ENCODE measurements at regions not wholly inside any gene's neighbourhood (a gene's known extent, or its start where the extent isn't known, plus 50 kb on each side); places are given as distances from the start of the nearest gene placed in this dataset.

- no peak for DNase-seq (ENCODE audit: low read depth)
These were observed 112.9 kb upstream of the IQCM start for GRCh38 chr4:149928507-149928906.

DNA sequence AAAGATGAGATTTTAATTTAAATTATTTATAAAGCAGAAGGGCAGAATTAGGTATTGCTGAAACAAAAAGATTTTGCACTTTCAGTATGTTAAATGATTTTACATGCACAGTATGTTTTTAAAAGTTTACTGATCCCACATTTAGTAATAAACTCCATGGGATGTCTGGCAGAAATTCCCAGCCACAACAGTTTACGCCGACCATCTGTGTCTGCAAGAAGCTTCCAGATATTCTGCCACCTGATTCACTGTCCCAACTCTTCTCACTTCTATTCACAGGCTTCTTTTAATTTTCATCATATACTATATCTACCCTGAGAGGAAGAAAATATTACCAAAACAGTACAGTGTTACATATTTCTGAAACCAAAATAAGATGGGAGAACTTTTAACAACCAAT, 115.8 kb upstream of the IQCM start:
- no peak for DNase-seq (ENCODE audit: low read depth)

DNA sequence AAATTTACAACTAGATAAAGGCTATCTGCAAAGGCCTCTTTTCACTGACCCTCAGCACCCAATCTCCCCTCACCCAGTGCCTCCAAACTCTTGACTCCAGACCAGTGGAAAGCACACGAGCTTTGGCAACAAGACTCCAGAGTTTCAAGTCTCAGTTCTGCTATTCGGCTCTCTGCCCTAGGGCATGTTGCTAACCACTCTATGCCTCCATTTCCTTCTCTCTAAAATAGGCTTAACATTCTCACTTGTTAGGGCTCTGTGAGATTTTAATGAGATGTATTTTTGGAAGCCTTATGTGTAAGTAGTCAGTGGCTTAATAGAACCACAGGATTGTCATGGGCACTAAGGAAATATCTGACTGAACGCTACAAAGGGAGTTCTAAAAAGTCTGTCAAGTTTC, 116.5 kb upstream of the IQCM start:
- no peak for DNase-seq (ENCODE audit: low read depth)

GRCh38 chr4:149933120-149933519, 117.5 kb upstream of the IQCM start:
- DNase-seq (ENCODE audit: low read depth), result no peak

- DNase-seq (ENCODE audit: low read depth), result peak; percentile 13
These were observed 118.2 kb upstream of the IQCM start for GRCh38 chr4:149933883-149934282.

- no peak for DNase-seq (ENCODE audit: low read depth)
These were observed 128.9 kb upstream of the DCLK2 start for GRCh38 chr4:149949381-149949780.

- no peak for DNase-seq (ENCODE audit: low read depth)
These were observed 126.9 kb upstream of the DCLK2 start for GRCh38 chr4:149951152-149951900.

DNA sequence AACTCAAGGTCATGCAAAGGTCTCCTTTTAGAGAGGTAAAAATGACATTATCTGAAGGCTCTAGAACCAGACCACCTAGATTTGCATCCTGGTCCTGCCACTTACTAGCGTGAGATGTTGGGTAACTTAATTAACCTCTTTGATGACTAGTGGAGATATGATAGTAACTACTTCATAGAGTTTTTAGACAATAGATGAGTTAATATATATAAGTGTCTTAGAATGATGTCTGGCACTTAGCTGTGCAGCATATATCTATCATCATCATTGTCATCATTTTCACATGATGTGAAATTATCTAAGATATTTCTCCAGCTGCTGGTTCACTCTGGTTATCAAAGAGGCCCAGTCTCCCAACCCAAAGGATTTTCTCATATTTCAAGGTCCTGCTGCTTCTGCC, 126.1 kb upstream of the DCLK2 start:
- DNase-seq (ENCODE audit: low read depth), result no peak

DNA sequence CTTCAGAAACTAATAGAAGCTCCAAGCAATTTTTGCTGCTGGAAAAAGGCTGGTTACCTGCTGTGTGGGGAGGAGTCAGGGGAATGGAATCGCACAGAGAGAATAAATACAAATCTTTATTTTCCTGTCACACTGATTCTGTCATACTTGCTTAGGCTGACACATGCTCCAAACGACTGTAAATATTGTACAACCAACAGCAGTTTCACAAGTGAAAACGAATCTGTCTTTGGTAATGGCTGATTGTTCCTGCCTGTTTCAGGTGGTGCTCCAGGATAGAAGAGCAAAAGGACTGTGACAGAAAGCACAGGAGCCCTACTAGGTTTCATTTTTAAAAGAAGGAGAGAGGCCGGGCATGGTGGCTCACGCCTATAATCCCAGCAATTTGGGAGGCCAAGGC, 125.5 kb upstream of the DCLK2 start:
- DNase-seq (ENCODE audit: low read depth), result no peak

DNA sequence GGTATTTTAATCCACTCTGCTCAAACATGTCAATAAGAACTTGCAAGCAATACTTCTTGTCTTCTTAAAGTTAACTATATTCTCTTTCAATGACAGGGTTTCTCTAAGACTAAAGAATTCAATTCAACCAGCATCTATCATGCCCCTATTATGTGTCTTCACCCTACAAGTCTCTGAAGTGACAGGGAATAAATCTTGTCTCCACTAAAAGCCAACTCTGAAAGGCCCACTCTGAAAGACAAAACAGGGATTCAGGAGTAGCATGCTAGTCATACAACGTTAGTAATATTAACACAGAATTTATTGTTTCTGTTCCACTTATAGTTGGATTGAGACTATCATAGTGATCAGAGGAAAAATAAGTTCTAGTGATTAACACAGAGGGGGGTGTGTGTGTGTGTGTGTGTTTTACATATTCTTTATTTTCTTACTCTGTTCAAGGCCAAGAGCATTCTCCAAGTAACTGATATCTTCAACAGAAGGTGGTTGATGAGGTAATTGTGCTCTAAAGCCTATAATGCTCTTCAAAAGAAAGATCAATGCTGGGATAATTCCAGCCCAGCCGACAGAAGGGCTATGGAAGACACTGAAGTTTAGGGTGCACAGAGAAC, 122.4 kb upstream of the DCLK2 start:
- no peak for DNase-seq (ENCODE audit: low read depth)

GRCh38 chr4:149956678-149957077, 121.6 kb upstream of the DCLK2 start:
- no peak for DNase-seq (ENCODE audit: low read depth)

DNA sequence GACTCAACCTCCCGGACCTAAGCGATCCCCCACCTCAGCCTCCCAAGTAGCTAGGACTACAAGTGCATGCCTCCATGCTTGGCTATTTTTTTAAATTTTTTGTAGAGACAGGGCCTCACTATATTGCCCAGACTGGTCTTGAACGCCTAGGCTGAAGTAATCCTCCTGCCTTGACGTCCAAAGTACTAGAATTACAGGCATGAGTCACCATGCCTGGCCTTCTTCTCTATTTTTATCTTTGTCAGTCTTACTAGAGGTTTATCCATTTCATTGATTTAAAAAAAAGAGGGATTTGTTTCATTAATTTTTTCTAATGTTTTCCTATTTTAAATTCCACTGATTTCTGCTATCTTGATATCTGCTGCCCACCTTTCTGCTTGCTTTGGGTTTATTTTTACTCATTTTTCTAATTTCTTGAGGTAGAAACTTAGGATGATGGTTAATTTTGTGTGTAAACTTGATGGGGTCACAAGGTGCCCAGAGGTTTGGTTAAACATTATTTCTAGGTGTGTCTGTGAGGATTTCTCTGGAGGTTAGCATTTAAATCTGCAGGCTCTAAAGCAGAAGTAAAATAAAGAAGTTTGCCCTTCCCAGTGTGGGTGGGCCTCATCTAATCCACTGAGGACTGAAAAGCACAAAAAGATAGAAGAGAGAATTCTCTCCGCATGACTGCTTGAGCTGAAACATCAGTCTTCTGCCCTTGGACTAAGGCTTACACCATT, 116.2 kb upstream of the DCLK2 start:
- peak; percentile 43 for DNase-seq (ENCODE audit: low read depth)

- DNase-seq (ENCODE audit: low read depth), result no peak
These were observed 114.0 kb upstream of the DCLK2 start for GRCh38 chr4:149964001-149964796.

GRCh38 chr4:149965206-149965605, 113.0 kb upstream of the DCLK2 start:
- no peak for DNase-seq (ENCODE audit: low read depth)

DNA sequence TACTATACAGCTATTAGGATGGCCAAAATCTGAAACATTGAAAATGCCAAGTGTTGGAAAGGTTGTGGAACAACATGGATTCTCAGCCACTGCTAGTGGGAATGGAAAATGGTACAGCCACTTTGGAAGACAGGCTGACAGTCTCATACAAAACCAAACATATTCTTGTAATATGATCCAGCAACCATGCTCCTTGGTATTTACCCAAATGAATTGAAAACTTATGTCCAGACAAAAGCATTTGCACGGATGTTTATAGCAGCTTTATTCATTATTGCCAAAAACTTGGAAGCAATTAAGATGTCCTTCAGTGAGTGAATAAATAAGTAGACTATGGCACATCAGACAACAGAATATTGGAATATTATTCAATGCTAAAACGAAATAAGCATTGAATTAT, 105.8 kb upstream of the DCLK2 start:
- no peak for DNase-seq (ENCODE audit: low read depth)

DNA sequence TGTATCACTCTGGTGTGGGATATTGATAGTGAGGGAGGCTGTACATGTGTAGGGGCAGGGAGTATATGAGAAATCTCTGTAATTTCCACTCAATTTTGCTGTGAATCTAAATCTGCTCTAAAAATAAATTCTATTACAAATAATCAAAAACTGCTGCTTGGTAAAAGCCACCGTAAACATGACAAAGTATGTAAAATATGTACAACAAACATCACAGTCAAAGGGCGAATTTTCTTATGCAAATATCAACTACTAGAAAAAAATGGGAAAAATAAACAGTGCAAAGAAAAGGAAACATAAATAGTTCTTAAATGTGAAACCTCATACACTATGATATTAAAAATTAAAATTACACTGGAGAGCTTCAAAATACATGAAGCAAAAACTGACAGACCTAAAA, 105.1 kb upstream of the DCLK2 start:
- DNase-seq (ENCODE audit: low read depth), result no peak

DNA sequence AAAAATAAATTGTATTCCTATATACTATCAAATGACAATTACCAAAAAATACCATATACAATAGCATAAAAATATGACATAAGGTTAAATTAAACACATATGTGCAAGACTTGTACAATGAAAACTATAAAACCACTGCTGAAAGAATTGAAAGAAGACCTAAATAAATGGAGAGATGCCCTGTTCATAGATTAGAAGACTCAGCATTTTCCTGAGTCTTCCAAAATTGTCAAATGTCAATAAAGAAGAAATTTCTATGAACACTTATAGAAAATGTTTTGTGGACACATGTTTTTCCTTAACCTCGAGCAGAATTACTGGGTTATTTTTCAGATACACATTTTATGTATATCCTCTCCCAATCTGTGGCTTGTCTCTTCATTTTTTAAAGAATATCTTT, 103.1 kb upstream of the DCLK2 start:
- no peak for DNase-seq (ENCODE audit: low read depth)

DNA sequence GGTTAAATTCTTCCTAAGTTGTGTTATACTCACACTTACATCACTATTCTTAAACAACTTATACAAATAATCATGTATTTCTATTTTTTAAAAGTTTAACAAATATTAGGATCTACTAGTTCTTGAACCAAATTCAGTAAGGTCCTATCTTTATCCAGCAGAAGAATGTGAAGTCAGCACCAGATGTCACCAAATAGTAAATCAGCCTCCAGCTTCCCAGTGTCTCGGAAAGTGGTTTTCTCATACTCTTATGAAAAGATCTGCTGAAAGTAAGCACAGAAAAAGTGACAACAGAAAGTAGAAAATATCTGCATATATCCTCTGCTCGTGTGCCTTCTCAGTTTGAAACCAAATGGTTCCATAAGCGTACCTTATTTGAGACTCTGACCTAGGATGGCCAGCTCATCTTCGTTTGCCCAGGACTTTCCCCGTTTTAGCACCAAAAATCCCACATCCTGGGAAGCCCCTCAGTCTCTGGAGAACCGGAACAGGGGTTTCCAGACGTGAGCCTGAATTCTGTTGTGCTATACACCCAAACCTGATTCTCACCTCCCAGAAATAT, 98.0 kb upstream of the DCLK2 start:
- no peak for DNase-seq (ENCODE audit: low read depth)

DNA sequence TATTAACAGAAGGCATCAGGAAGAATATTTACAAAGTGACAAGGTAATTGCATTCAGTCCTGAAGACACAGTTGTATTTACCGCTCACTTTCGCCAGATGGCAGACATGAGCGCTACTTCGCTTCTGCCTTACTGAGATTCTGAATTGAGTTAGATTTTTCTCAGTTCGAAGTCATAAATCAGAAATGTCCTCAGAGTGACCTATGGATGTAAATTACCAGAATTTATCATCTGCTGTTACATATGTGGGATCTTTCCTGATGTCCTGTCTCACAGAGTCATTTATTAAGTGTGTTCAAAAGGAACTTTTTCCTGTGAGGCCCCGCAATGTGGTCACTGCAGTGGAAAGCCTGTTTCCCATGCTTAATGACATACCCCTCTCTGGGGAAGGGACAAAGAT, 97.3 kb upstream of the DCLK2 start:
- peak; percentile 31 for DNase-seq (ENCODE audit: low read depth)

DNA sequence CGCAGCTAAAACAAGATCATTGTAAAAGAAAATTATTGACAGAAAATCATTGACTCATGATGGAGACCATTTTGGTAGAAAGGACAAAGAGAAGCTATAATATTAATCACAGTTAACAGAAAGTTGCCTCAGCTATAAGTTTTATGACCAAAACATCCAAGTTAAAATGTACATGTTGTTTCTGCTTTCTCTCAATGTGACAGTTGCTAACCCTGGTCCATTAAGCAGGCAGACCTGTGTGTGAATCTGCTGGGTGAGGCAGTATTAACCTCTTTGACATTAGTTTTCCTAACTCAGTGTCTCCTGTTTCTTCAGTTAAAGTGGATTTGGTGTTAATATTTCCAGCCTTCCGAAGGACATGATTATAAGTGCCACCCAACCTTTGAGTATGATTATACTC, 94.8 kb upstream of the DCLK2 start:
- DNase-seq (ENCODE audit: low read depth), result no peak

- DNase-seq (ENCODE audit: low read depth), result no peak
These were observed 94.3 kb upstream of the DCLK2 start for GRCh38 chr4:149983931-149984330.

- no peak for DNase-seq (ENCODE audit: low read depth)
These were observed 92.3 kb upstream of the DCLK2 start for GRCh38 chr4:149985981-149986380.
